SU-DHL-6 (cell line): ENCODE measurements at regions not wholly inside any gene's neighbourhood (a gene's known extent, or its start where the extent isn't known, plus 50 kb on each side); places are given as distances from the start of the nearest gene placed in this dataset.
"Not testable (repeated sequence)": the region's sequence is repeated elsewhere in the genome, so short reads cannot be mapped to it uniquely, and the experiment has no call there.

Experiments used
- CTCF ChIP-seq: fragments of 200-600 bp; sonication (generic); IDR thresholded peaks from one replicate; pipeline ENCODE4 v1.5.1; 2017; ENCODE audit warnings: antibody characterized with exemption, mild to moderate bottlenecking, low read length, moderate library complexity; ENCODE audit not compliant: insufficient read depth, poor library complexity, severe bottlenecking
- EZH2phosphoT487 ChIP-seq: fragments of 200-600 bp; sonication (generic), shearing (Covaris generic); conservative IDR thresholded peaks from 2 replicates; pipeline ENCODE4 v1.6.1; 2018; ENCODE audit warnings: mild to moderate bottlenecking, antibody characterized with exemption, low read length, moderate library complexity, mixed read lengths

- not testable (repeated sequence) for TF ChIP-seq CTCF, EZH2phosphoT487
Measured at GRCh38 chr12:9396367-9396766, 188.2 kb upstream of the PZP start.
